PFSK-1 (cell line): ENCODE measurements at regions not wholly inside any gene's neighbourhood (a gene's known extent, or its start where the extent isn't known, plus 50 kb on each side); places are given as distances from the start of the nearest gene placed in this dataset.

Source experiments
- FOXP2 ChIP-seq: optimal IDR thresholded peaks from 2 replicates; pipeline ENCODE3; 2011; ENCODE audit warnings: borderline replicate concordance, control low read depth, inconsistent platforms; ENCODE audit not compliant: insufficient read depth; ENCODE audit errors: extremely low read length, extremely low read depth
- POLR2AphosphoS5 ChIP-seq: IDR thresholded peaks from 2 replicates; pipeline ENCODE4 v1.6.1; 2012; ENCODE audit warnings: low read depth, mild to moderate bottlenecking, control low read depth, low read length, moderate library complexity
- REST ChIP-seq, 2 experiments: IDR thresholded peaks; 2 replicates each; pipeline versions ENCODE4 v1.6.1 to v1.8.0; 2011 to 2012; ENCODE audit warnings: low read depth in 2 of 2, low read length in 2 of 2, control low read depth in 1 of 2, inconsistent platforms in 1 of 2, mild to moderate bottlenecking in 1 of 2, moderate library complexity in 1 of 2; ENCODE audit not compliant: insufficient read depth in 1 of 2
- SIN3A ChIP-seq: IDR thresholded peaks from 2 replicates; pipeline ENCODE4 v1.6.1; 2012; ENCODE audit warnings: mild to moderate bottlenecking, low read length, moderate library complexity, borderline replicate concordance; ENCODE audit not compliant: insufficient read depth
- TAF1 ChIP-seq: IDR thresholded peaks from 2 replicates; pipeline ENCODE4 v1.6.1; 2012; ENCODE audit warnings: low read length, control low read depth, borderline replicate concordance; ENCODE audit not compliant: insufficient read depth

GRCh38 chr2:234840336-234840735 lies 111.5 kb upstream of the SH3BP4 start:
- no peak for TF ChIP-seq SIN3A
- TF ChIP-seq REST (IDR thresholded peaks at IDR 0.05; ENCODE audit: insufficient read depth in 1 of 2, low read depth in 2 of 2, low read length in 2 of 2), result peak in 1 of 2 experiments; percentile 61; a peak in 2 of 4 replicates

GRCh38 chr2:234839285-234839684 lies 112.5 kb upstream of the SH3BP4 start:
- no peak for TF ChIP-seq FOXP2

GRCh38 chr2:234836271-234836670 lies 115.5 kb upstream of the SH3BP4 start:
- peak in 1 of 2 experiments; percentile 59; a peak in 1 of 4 replicates for TF ChIP-seq REST (IDR thresholded peaks at IDR 0.05; ENCODE audit: insufficient read depth in 1 of 2, low read depth in 2 of 2, low read length in 2 of 2)
- TF ChIP-seq TAF1, result no peak
- no peak for TF ChIP-seq FOXP2
- TF ChIP-seq SIN3A, result no peak
- no peak for TF ChIP-seq POLR2AphosphoS5

- no peak for TF ChIP-seq SIN3A
These were observed 116.1 kb upstream of the SH3BP4 start for GRCh38 chr2:234835738-234836137.

GRCh38 chr2:234834228-234834923 lies 117.4 kb upstream of the SH3BP4 start:
- no peak for TF ChIP-seq FOXP2
- no peak for TF ChIP-seq SIN3A
- TF ChIP-seq REST (IDR thresholded peaks at IDR 0.05; ENCODE audit: insufficient read depth in 1 of 2, low read depth in 2 of 2, low read length in 2 of 2), result no peak
- TF ChIP-seq POLR2AphosphoS5, result no peak
- no peak for TF ChIP-seq TAF1

- no peak for TF ChIP-seq FOXP2
- no peak for TF ChIP-seq SIN3A
- no peak for TF ChIP-seq POLR2AphosphoS5
- no peak for TF ChIP-seq TAF1
- no peak for TF ChIP-seq REST (IDR thresholded peaks at IDR 0.05; ENCODE audit: insufficient read depth in 1 of 2, low read depth in 2 of 2, low read length in 2 of 2)
These were observed 121.0 kb upstream of the SH3BP4 start for GRCh38 chr2:234830853-234831252.
